ENCODE measurements at regions not wholly inside any gene's neighbourhood (a gene's known extent, or its start where the extent isn't known, plus 50 kb on each side); places are given as distances from the start of the nearest gene placed in this dataset.

- Histone ChIP-seq H3K27ac (ENCODE audit: low read depth, low read length) (no peak overlapping the region), H3K36me3 (ENCODE audit: insufficient read depth, low read length) (no peaks in the 10 kb centered on the region), H3K27me3 (ENCODE audit: insufficient read depth, low read length) (no peaks in the 10 kb centered on the region), H3K4me1 (ENCODE audit: insufficient read depth, low read length) (peaks cover 3% of the 10 kb centered on the region; the same call in 1 of the 2 replicates), H3K9me3 (ENCODE audit: insufficient read depth, low read depth, low read length) (no peaks in the 10 kb centered on the region), H3K4me3 (ENCODE audit: low read length) (no peak overlapping the region), H3K9ac (ENCODE audit: low read depth, low read length) (no peak overlapping the region)
- WGBS: 96% methylated on average over 10 of the region's 10 CpGs
These were observed 268.5 kb downstream of the HAUS1 start for GRCh38 chr18:46372670-46373069.

- Histone ChIP-seq H3K4me1 (ENCODE audit: insufficient read depth, low read length) (peaks cover 3% of the 10 kb centered on the region; the same call in 1 of the 2 replicates), H3K27ac (ENCODE audit: low read depth, low read length) (no peak overlapping the region), H3K36me3 (ENCODE audit: insufficient read depth, low read length) (no peaks in the 10 kb centered on the region), H3K9me3 (ENCODE audit: insufficient read depth, low read depth, low read length) (no peaks in the 10 kb centered on the region), H3K27me3 (ENCODE audit: insufficient read depth, low read length) (no peaks in the 10 kb centered on the region), H3K9ac (ENCODE audit: low read depth, low read length) (no peak overlapping the region), H3K4me3 (ENCODE audit: low read length) (no peak overlapping the region)
- 82% methylated on average over 2 of the region's 2 CpGs for WGBS
These were observed 268.9 kb downstream of the HAUS1 start for GRCh38 chr18:46373131-46373530.

GRCh38 chr18:46373791-46374190 is 269.6 kb downstream of the HAUS1 start:
- Histone ChIP-seq H3K36me3 (ENCODE audit: insufficient read depth, low read length) (no peaks in the 10 kb centered on the region), H3K4me3 (ENCODE audit: low read length) (no peak overlapping the region), H3K9me3 (ENCODE audit: insufficient read depth, low read depth, low read length) (no peaks in the 10 kb centered on the region), H3K4me1 (ENCODE audit: insufficient read depth, low read length) (peaks cover 3% of the 10 kb centered on the region; the same call in 1 of the 2 replicates), H3K27me3 (ENCODE audit: insufficient read depth, low read length) (no peaks in the 10 kb centered on the region), H3K27ac (ENCODE audit: low read depth, low read length) (no peak overlapping the region), H3K9ac (ENCODE audit: low read depth, low read length) (no peak overlapping the region)
- 76% methylated on average over 7 of the region's 7 CpGs for WGBS

- Histone ChIP-seq H3K36me3 (ENCODE audit: insufficient read depth, low read length) (no peaks in the 10 kb centered on the region), H3K9me3 (ENCODE audit: insufficient read depth, low read depth, low read length) (no peaks in the 10 kb centered on the region), H3K4me1 (ENCODE audit: insufficient read depth, low read length) (peaks cover 3% of the 10 kb centered on the region; the same call in 1 of the 2 replicates), H3K27me3 (ENCODE audit: insufficient read depth, low read length) (no peaks in the 10 kb centered on the region), H3K4me3 (ENCODE audit: low read length) (no peak overlapping the region), H3K9ac (ENCODE audit: low read depth, low read length) (no peak overlapping the region), H3K27ac (ENCODE audit: low read depth, low read length) (no peak overlapping the region)
- WGBS: 73% methylated on average over 6 of the region's 6 CpGs
These were observed 270.7 kb downstream of the HAUS1 start for GRCh38 chr18:46374850-46375249.

GRCh38 chr18:46377557-46377956 is 273.4 kb downstream of the HAUS1 start:
- no peak overlapping the region for H3K27ac ChIP-seq (ENCODE audit: low read depth, low read length)
- WGBS: 85% methylated on average over 1 of the region's 1 CpG
- H3K36me3 ChIP-seq (ENCODE audit: insufficient read depth, low read length): no peaks in the 10 kb centered on the region
- H3K4me1 ChIP-seq (ENCODE audit: insufficient read depth, low read length): peaks cover 3% of the 10 kb centered on the region; the same call in 1 of the 2 replicates
- no peaks in the 10 kb centered on the region for H3K9me3 ChIP-seq (ENCODE audit: insufficient read depth, low read depth, low read length)
- H3K4me3 ChIP-seq (ENCODE audit: low read length): no peak overlapping the region
- H3K27me3 ChIP-seq (ENCODE audit: insufficient read depth, low read length): no peaks in the 10 kb centered on the region
- H3K9ac ChIP-seq (ENCODE audit: low read depth, low read length): no peak overlapping the region

GRCh38 chr18:46378126-46378863 is 274.1 kb downstream of the HAUS1 start:
- H3K36me3 ChIP-seq (ENCODE audit: insufficient read depth, low read length): no peaks in the 10 kb centered on the region
- 83% methylated on average over 12 of the region's 12 CpGs for WGBS
- H3K9me3 ChIP-seq (ENCODE audit: insufficient read depth, low read depth, low read length): no peaks in the 10 kb centered on the region
- H3K4me3 ChIP-seq (ENCODE audit: low read length): no peak overlapping the region
- no peak overlapping the region for H3K9ac ChIP-seq (ENCODE audit: low read depth, low read length)
- no peak overlapping the region for H3K27ac ChIP-seq (ENCODE audit: low read depth, low read length)
- peaks cover 3% of the 10 kb centered on the region; the same call in 1 of the 2 replicates for H3K4me1 ChIP-seq (ENCODE audit: insufficient read depth, low read length)
- H3K27me3 ChIP-seq (ENCODE audit: insufficient read depth, low read length): no peaks in the 10 kb centered on the region

- no peak overlapping the region for H3K27ac ChIP-seq (ENCODE audit: low read depth, low read length)
- H3K36me3 ChIP-seq (ENCODE audit: insufficient read depth, low read length): no peaks in the 10 kb centered on the region
- H3K4me1 ChIP-seq (ENCODE audit: insufficient read depth, low read length): peaks cover 3% of the 10 kb centered on the region; the same call in 1 of the 2 replicates
- no peaks in the 10 kb centered on the region for H3K9me3 ChIP-seq (ENCODE audit: insufficient read depth, low read depth, low read length)
- H3K27me3 ChIP-seq (ENCODE audit: insufficient read depth, low read length): no peaks in the 10 kb centered on the region
- H3K4me3 ChIP-seq (ENCODE audit: low read length): no peak overlapping the region
- H3K9ac ChIP-seq (ENCODE audit: low read depth, low read length): no peak overlapping the region
- 82% methylated on average over 4 of the region's 4 CpGs for WGBS
These were observed 274.7 kb downstream of the HAUS1 start for GRCh38 chr18:46378864-46379207.

- Histone ChIP-seq H3K4me3 (ENCODE audit: low read length) (no peak overlapping the region), H3K27ac (ENCODE audit: low read depth, low read length) (no peak overlapping the region), H3K9ac (ENCODE audit: low read depth, low read length) (no peak overlapping the region), H3K27me3 (ENCODE audit: insufficient read depth, low read length) (no peaks in the 10 kb centered on the region), H3K9me3 (ENCODE audit: insufficient read depth, low read depth, low read length) (no peaks in the 10 kb centered on the region), H3K36me3 (ENCODE audit: insufficient read depth, low read length) (no peaks in the 10 kb centered on the region), H3K4me1 (ENCODE audit: insufficient read depth, low read length) (0 out of 2 replicates have a peak, but pooled peaks cover 3% of the 10 kb centered on the region)
- 82% methylated on average over 11 of the region's 11 CpGs for WGBS
These were observed 275.3 kb downstream of the HAUS1 start for GRCh38 chr18:46379323-46379950.

GRCh38 chr18:46385124-46385523 is 271.9 kb downstream of the LOXHD1 start:
- Histone ChIP-seq H3K36me3 (ENCODE audit: insufficient read depth, low read length) (no peaks in the 10 kb centered on the region), H3K27ac (ENCODE audit: low read depth, low read length) (no peak overlapping the region), H3K4me3 (ENCODE audit: low read length) (no peak overlapping the region), H3K9me3 (ENCODE audit: insufficient read depth, low read depth, low read length) (no peaks in the 10 kb centered on the region), H3K9ac (ENCODE audit: low read depth, low read length) (no peak overlapping the region), H3K4me1 (ENCODE audit: insufficient read depth, low read length) (peaks cover 3% of the 10 kb centered on the region; the same call in 1 of the 2 replicates), H3K27me3 (ENCODE audit: insufficient read depth, low read length) (no peaks in the 10 kb centered on the region)
- WGBS: 87% methylated on average over 2 of the region's 2 CpGs

GRCh38 chr18:46386788-46387187 is 270.2 kb downstream of the LOXHD1 start:
- Histone ChIP-seq H3K9ac (ENCODE audit: low read depth, low read length) (no peak overlapping the region), H3K27ac (ENCODE audit: low read depth, low read length) (no peak overlapping the region), H3K27me3 (ENCODE audit: insufficient read depth, low read length) (no peaks in the 10 kb centered on the region), H3K36me3 (ENCODE audit: insufficient read depth, low read length) (no peaks in the 10 kb centered on the region), H3K4me3 (ENCODE audit: low read length) (no peak overlapping the region), H3K9me3 (ENCODE audit: insufficient read depth, low read depth, low read length) (no peaks in the 10 kb centered on the region), H3K4me1 (ENCODE audit: insufficient read depth, low read length) (peaks cover 3% of the 10 kb centered on the region; the same call in 1 of the 2 replicates)
- WGBS: 91% methylated on average over 5 of the region's 5 CpGs

- Histone ChIP-seq H3K4me3 (ENCODE audit: low read length) (no peak overlapping the region), H3K9ac (ENCODE audit: low read depth, low read length) (no peak overlapping the region), H3K9me3 (ENCODE audit: insufficient read depth, low read depth, low read length) (no peaks in the 10 kb centered on the region), H3K27ac (ENCODE audit: low read depth, low read length) (no peak overlapping the region), H3K36me3 (ENCODE audit: insufficient read depth, low read length) (no peaks in the 10 kb centered on the region), H3K4me1 (ENCODE audit: insufficient read depth, low read length) (peaks cover 3% of the 10 kb centered on the region; the same call in 1 of the 2 replicates), H3K27me3 (ENCODE audit: insufficient read depth, low read length) (no peaks in the 10 kb centered on the region)
- whole genome bisulfite sequencing: 85% methylated on average over 9 of the region's 9 CpGs
These were observed 269.4 kb downstream of the LOXHD1 start for GRCh38 chr18:46387441-46388131.

Measured in HUES64 (cell line).